ENCODE measurements at regions not wholly inside any gene's neighbourhood (a gene's known extent, or its start where the extent isn't known, plus 50 kb on each side); places are given as distances from the start of the nearest gene placed in this dataset.

DNA sequence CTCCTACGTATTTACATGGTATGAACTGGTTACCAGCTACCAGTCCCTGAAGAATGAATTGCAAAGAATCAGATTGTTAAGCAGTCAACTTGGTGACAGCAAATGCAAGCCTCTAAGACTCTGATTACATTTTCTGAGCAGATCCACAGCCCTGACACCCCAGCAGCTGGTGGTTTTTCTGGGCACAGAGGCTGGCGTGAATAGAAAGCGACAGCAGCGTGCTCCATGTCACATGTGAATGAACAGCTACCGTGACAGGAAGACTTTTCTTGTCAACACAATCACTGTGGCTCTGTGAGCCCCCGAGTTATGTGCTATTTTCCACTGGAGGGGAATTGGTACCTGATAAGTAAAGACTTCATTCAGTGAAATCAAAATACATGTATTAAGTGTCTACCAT lies 93.2 kb upstream of the CBLN2 start:
- TF ChIP-seq, protein P1, sequence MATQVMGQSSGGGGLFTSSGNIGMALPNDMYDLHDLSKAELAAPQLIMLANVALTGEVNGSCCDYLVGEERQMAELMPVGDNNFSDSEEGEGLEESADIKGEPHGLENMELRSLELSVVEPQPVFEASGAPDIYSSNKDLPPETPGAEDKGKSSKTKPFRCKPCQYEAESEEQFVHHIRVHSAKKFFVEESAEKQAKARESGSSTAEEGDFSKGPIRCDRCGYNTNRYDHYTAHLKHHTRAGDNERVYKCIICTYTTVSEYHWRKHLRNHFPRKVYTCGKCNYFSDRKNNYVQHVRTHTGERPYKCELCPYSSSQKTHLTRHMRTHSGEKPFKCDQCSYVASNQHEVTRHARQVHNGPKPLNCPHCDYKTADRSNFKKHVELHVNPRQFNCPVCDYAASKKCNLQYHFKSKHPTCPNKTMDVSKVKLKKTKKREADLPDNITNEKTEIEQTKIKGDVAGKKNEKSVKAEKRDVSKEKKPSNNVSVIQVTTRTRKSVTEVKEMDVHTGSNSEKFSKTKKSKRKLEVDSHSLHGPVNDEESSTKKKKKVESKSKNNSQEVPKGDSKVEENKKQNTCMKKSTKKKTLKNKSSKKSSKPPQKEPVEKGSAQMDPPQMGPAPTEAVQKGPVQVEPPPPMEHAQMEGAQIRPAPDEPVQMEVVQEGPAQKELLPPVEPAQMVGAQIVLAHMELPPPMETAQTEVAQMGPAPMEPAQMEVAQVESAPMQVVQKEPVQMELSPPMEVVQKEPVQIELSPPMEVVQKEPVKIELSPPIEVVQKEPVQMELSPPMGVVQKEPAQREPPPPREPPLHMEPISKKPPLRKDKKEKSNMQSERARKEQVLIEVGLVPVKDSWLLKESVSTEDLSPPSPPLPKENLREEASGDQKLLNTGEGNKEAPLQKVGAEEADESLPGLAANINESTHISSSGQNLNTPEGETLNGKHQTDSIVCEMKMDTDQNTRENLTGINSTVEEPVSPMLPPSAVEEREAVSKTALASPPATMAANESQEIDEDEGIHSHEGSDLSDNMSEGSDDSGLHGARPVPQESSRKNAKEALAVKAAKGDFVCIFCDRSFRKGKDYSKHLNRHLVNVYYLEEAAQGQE (IDR thresholded peaks at IDR 0.05; ENCODE audit: insufficient read depth in 1 of 2, low read depth in 2 of 2, low read length in 2 of 2): no peak
- no peak for TF ChIP-seq POLR2AphosphoS5 (IDR thresholded peaks at IDR 0.05; ENCODE audit: low read depth, low read length)
- TF ChIP-seq FOXP2 (optimal IDR thresholded peaks at IDR 0.05; ENCODE audit: borderline replicate concordance, extremely low read depth, extremely low read length, insufficient read depth): no peak

DNA sequence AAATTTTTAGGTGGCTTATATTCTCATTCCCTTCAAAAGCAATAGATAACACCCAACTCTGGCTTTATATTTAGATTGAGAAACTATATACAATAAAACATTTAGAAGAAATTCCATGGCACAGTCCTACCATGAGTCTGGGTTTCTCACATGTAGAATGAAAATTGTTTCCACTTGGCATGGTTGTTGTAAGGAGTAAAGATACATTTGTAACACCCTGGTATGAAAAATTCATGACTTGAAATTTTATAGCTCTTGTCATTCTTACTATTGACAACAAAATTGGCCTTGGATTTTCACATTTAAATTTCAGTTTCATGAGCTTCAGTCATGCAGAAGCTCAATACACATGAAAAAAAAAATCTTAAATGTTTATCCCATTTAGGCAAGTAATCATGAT lies 92.5 kb upstream of the CBLN2 start:
- TF ChIP-seq POLR2AphosphoS5 (IDR thresholded peaks at IDR 0.05; ENCODE audit: low read depth, low read length): no peak

DNA sequence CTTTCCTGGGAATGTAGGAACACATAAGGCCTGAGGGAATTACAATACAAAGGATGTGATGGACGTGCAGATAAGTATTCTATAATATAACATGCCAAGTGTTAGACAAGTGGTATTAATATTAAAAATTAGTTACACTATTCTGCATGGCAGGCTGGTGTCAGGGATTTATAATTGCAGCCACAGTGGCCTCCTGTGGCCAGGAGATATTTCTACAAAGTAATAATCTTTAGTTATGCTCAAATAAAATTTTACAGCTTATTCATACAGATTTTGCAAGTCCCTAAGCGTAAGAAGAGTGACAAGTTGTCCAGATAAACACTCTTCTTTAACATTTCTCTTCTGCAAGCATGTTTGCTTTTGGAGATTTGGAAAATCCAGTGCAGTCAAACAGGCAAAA lies 90.4 kb upstream of the CBLN2 start:
- TF ChIP-seq TAF1 (IDR thresholded peaks at IDR 0.05; ENCODE audit: borderline replicate concordance, insufficient read depth, low read length) (no peak), SIN3A (IDR thresholded peaks at IDR 0.05; ENCODE audit: borderline replicate concordance, insufficient read depth, low read length) (no peak), FOXP2 (optimal IDR thresholded peaks at IDR 0.05; ENCODE audit: borderline replicate concordance, extremely low read depth, extremely low read length, insufficient read depth) (no peak), POLR2AphosphoS5 (IDR thresholded peaks at IDR 0.05; ENCODE audit: low read depth, low read length) (no peak)
- TF ChIP-seq, protein P1 (IDR thresholded peaks at IDR 0.05; ENCODE audit: insufficient read depth in 1 of 2, low read depth in 2 of 2, low read length in 2 of 2): no peak

DNA sequence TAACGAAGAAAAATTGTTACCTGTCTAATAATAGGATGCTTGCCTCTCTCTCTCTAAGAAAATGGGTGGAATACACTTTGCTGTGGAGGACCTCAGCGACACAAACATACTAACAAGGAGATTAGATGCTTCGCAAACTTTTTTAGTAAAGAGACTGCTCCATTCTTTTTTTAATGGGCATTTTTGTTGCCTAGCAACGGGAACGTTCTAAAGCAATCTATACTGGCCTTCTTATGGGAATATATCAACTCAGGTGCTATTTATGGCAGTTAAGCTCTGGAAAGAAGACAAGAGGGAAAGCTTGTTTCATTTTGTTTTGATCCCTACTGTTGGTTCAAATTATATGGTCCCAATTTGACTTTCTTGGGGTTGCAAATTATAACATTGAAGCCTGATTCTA lies 86.8 kb upstream of the CBLN2 start:
- TF ChIP-seq SIN3A (IDR thresholded peaks at IDR 0.05; ENCODE audit: borderline replicate concordance, insufficient read depth, low read length) (no peak), FOXP2 (optimal IDR thresholded peaks at IDR 0.05; ENCODE audit: borderline replicate concordance, extremely low read depth, extremely low read length, insufficient read depth) (no peak), TAF1 (IDR thresholded peaks at IDR 0.05; ENCODE audit: borderline replicate concordance, insufficient read depth, low read length) (no peak), POLR2AphosphoS5 (IDR thresholded peaks at IDR 0.05; ENCODE audit: low read depth, low read length) (no peak)
- TF ChIP-seq, protein P1 (IDR thresholded peaks at IDR 0.05; ENCODE audit: insufficient read depth in 1 of 2, low read depth in 2 of 2, low read length in 2 of 2): no peak

DNA sequence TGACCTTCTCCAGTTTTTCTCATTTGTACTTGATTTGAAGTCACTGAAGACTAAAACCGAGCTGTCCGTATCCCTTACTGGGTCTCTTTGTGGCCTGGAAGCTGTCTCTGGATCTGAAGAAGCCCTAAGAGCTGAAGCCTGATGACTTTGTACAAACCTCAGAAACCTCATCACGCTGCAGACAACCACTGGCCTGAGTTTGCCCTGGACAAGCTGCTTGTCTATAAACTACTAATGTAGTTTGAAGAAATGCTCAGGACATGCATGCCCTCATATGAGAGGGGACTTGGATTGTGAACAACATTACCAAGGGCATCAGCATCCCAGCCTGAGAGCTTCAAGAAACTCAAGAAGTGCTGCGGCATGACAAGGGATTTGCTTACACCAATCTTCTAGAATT lies 79.3 kb upstream of the CBLN2 start:
- no peak for TF ChIP-seq POLR2AphosphoS5 (IDR thresholded peaks at IDR 0.05; ENCODE audit: low read depth, low read length)

DNA sequence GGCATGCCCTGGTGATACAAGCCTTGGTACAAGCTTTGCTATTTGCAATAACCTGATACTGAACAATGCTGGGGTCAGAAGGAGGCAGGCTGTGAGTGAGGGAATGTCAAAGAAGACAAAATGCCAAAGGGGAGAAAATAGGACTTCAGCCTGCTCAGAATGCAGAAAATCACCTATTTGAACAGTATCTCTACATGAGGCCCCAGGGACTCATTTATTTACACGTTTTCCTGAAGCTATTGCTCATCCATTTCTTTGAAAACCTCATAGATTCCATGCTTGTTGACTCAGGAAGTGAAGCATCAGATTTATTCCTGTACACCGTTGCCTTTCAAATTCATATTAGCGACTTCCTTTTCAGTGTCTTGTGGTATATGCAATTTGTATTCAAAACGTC lies 69.4 kb upstream of the CBLN2 start:
- no peak for TF ChIP-seq SIN3A (IDR thresholded peaks at IDR 0.05; ENCODE audit: borderline replicate concordance, insufficient read depth, low read length)
- TF ChIP-seq TAF1 (IDR thresholded peaks at IDR 0.05; ENCODE audit: borderline replicate concordance, insufficient read depth, low read length): no peak
- TF ChIP-seq, protein P1 (IDR thresholded peaks at IDR 0.05; ENCODE audit: insufficient read depth in 1 of 2, low read depth in 2 of 2, low read length in 2 of 2): no peak
- TF ChIP-seq POLR2AphosphoS5 (IDR thresholded peaks at IDR 0.05; ENCODE audit: low read depth, low read length): no peak
- no peak for TF ChIP-seq FOXP2 (optimal IDR thresholded peaks at IDR 0.05; ENCODE audit: borderline replicate concordance, extremely low read depth, extremely low read length, insufficient read depth)
